Right hindlimb (tissue), 1 donor: ENCODE measurements at regions not wholly inside any gene's neighbourhood (a gene's known extent, or its start where the extent isn't known, plus 50 kb on each side); places are given as distances from the start of the nearest gene placed in this dataset.

ENCODE experiments used
- DNase-seq: peaks from one replicate; pipeline ENCODE4 v3.0.0-alpha.2; 2018

- DNase-seq: no peak
Observed at GRCh38 chr15:88312941-88313579, 56.5 kb upstream of the NTRK3 start.

- DNase-seq: no peak
Observed at GRCh38 chr15:88309363-88309762, 52.8 kb upstream of the NTRK3 start.

- no peak for DNase-seq
Observed at GRCh38 chr15:88307344-88307743, 50.8 kb upstream of the NTRK3 start.
